Posterior vena cava (tissue), 2 donors: ENCODE measurements at regions not wholly inside any gene's neighbourhood (a gene's known extent, or its start where the extent isn't known, plus 50 kb on each side); places are given as distances from the start of the nearest gene placed in this dataset.
A peak's percentile ranks its signal among the peaks of the same experiment; 100 is the strongest.

Experiments used
- DNase-seq: peaks from one replicate; pipeline ENCODE4 v3.0.0-alpha.2; 2020; ENCODE audit warnings: low spot score
- intact Hi-C, 2 donors: fragments of 100-400 bp; cut with DNase I; formaldehyde crosslinking; loops; one replicate each; pipeline versions ENCODE4 v1.14.1 to v1.14.2; 2022 to 2023
- donor health status: DM: yes; HTN: yes; CAD: no.
- donor health status: DM: yes; HTN: yes; CAD: no.

- DNase-seq: no peak
- intact Hi-C loops: no loop called here
These were observed 105.7 kb downstream of the CPN2 start for GRCh38 chr3:194245474-194245873.

GRCh38 chr3:194245975-194246561 lies 105.1 kb downstream of the CPN2 start:
- intact Hi-C loops: no loop called here
- no peak for DNase-seq

GRCh38 chr3:194246709-194247349 lies 104.3 kb downstream of the CPN2 start:
- DNase-seq: no peak
- intact Hi-C loops: no loop called here

- intact Hi-C loops: no loop called here
These were observed 103.8 kb downstream of the CPN2 start for GRCh38 chr3:194247350-194247740.

GRCh38 chr3:194249323-194250097 lies 101.6 kb downstream of the CPN2 start:
- DNase-seq: no peak
- intact Hi-C loops: no loop called here

More at GRCh38 chr3:194247350-194247740, 103.8 kb downstream of the CPN2 start:
- DNase-seq: no peak

GRCh38 chr3:194250098-194251002 lies 100.8 kb downstream of the CPN2 start:
- DNase-seq: peak; percentile 87
- intact Hi-C loops: no loop called here

- intact Hi-C loops: no loop called here
- no peak for DNase-seq
These were observed 100.1 kb downstream of the CPN2 start for GRCh38 chr3:194251007-194251406.

GRCh38 chr3:194251461-194251860 lies 99.7 kb downstream of the CPN2 start:
- DNase-seq: peak; percentile 78
- intact Hi-C loops: no loop called here

- intact Hi-C loops: no loop called here
- no peak for DNase-seq
These were observed 99.1 kb downstream of the CPN2 start for GRCh38 chr3:194251891-194252560.

GRCh38 chr3:194253270-194253669 lies 97.9 kb downstream of the CPN2 start:
- no peak for DNase-seq
- intact Hi-C loops: no loop called here

- no peak for DNase-seq
These were observed 97.1 kb downstream of the CPN2 start for GRCh38 chr3:194254040-194254439.

GRCh38 chr3:194255252-194256039 lies 95.7 kb downstream of the CPN2 start:
- peak; percentile 94 for DNase-seq
- intact Hi-C loops: no loop called here

More at GRCh38 chr3:194254040-194254439, 97.1 kb downstream of the CPN2 start:
- intact Hi-C loops: no loop called here

- intact Hi-C loops: no loop called here
- DNase-seq: peak; percentile 70
These were observed 94.8 kb downstream of the CPN2 start for GRCh38 chr3:194256040-194256945.

- no peak for DNase-seq
These were observed 93.9 kb downstream of the CPN2 start for GRCh38 chr3:194257151-194257621.

GRCh38 chr3:194257916-194258668 lies 93.0 kb downstream of the CPN2 start:
- no peak for DNase-seq
- intact Hi-C loops: no loop called here

More at GRCh38 chr3:194257151-194257621, 93.9 kb downstream of the CPN2 start:
- intact Hi-C loops: no loop called here

GRCh38 chr3:194259982-194260766 lies 91.0 kb downstream of the CPN2 start:
- intact Hi-C loops: no loop called here
- DNase-seq: no peak
